Colon (tissue), 2 donors: ENCODE measurements at regions not wholly inside any gene's neighbourhood (a gene's known extent, or its start where the extent isn't known, plus 50 kb on each side); places are given as distances from the start of the nearest gene placed in this dataset.

Experiments used
- FAIRE-seq: peaks from 2 replicates; lab custom pipeline; 2012; peaks lifted over from hg19 to GRCh38; lab: Jason Lieb, UNC
- donor health status: control.
- donor health status: control.

- FAIRE-seq = no peak
Measured at GRCh38 chr1:232476538-232476950, 153.4 kb downstream of the SIPA1L2 start.

GRCh38 chr1:232474826-232475225 lies 155.1 kb downstream of the SIPA1L2 start:
- no peak for FAIRE-seq

DNA sequence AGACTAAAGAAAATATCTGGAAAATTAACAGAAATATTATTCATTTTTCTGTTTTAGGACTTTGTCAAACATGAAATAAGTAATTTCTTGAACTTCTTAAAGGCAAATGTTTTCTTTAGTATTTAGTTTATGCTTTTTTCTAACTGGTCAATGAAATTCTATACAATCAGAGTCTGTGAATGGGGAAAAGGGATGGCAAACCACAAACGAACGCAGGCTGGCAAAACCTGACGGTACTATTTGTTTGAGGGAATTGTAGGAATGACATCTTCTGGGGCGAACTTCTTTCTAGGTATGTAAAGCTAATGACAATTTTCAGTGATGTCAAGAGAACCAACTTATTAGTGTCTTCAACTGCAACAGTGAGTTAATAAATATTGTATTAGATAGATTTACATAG lies 156.0 kb downstream of the SIPA1L2 start:
- no peak for FAIRE-seq

DNA sequence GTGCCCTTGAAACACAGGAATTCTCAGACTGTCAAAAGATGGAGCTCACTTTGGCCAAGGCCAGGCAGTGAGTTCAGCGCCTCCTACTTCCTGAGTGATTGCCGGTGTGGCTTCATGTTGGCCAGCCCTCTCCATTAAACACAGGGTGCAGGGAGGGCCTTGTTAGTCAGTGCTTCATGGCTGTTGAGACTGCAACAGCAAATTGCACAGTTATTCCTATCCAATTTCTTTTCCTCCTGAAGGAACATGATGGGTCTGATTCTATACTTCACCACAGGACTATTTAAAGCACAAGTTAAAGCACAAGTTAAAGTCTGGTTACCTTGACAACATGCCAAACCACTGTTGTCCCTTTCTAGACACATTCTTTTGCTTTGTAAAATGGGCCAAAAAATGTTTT lies 156.6 kb downstream of the SIPA1L2 start:
- no peak for FAIRE-seq

DNA sequence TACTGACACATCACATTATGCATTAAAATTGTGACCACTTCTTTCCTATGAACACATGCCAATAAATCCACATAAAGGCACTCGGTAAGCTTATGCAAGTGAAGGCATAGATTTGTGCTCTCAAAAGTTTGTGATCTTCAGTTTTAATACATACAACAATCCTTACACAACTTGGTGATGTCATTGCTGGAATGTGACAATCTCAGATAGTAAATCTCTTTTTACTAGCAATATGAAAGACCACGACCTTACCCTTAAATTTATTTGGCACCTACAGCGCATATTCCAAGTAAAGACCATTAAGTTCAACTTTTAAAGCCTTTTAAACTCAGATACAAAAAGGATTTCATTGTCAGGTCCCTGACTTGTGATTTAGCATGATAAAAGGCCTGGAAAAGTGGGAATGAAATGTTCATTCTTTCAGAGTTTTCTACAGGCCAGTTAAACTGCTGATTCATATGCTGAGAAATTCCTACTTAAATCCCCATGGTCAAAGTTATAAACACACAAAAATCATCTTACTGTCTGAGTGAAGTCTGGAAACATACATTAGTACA lies 157.4 kb downstream of the SIPA1L2 start:
- no peak for FAIRE-seq

- no peak for FAIRE-seq
Measured at GRCh38 chr1:232471250-232471649, 158.7 kb downstream of the SIPA1L2 start.

DNA sequence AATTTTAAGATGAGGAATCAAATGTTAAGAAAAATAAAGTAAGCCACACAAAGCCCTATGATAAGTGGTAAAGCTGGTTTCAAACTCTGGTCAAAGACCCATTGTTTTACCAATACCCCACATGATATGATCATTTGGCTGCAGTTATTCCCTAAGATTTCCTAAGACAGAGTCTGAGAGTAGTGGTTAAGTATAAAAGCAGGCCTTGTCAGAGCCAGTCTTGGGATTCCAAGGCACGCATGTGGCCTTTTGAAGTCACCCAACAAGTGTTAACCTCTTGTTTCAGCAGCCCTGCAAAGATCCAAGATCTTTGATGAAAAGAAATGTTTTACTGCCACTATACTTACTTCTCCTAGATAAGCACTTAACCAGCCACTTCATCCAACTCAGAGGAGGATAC lies 159.2 kb downstream of the SIPA1L2 start:
- no peak for FAIRE-seq

GRCh38 chr1:232468249-232468648 lies 161.7 kb downstream of the SIPA1L2 start:
- FAIRE-seq = no peak

- FAIRE-seq = no peak
Measured at GRCh38 chr1:232467073-232467760, 162.7 kb downstream of the SIPA1L2 start.

DNA sequence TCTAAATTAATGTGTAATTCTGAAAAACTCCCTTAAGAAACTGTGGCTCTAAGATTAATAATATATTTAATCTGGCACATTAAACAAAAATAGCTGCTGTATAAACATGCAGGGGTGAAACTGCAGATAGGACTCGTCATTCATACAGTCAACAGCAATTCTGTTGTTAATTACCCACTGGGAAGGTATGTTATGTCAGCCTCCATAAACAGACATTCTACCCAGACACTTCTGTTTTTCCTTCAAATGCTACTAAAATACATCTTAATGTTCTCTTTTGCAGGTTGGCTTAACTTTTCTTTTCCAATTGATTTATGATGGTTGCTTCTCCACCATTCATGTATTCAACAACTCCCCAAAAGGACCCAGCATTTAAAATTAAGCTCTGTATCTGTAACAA lies 165.6 kb downstream of the SIPA1L2 start:
- no peak for FAIRE-seq

DNA sequence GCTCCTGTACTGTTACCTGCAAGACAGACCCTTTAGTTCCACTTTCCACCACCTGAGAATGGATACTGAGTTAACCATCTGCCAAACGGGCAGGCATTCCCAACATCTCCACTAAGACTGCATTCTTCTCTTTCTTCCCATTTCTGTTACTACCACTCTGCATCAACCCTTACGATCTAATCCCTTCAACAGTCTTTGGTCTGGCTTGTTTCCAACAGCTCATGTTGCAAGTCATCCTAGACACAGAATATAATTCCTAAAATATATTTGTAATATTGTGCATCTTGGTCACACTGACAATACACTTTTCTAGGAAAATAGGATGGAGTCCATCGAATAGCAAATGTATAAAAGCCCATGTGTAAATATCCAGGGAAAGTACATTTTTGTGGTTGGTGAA lies 166.7 kb downstream of the SIPA1L2 start:
- FAIRE-seq = no peak

DNA sequence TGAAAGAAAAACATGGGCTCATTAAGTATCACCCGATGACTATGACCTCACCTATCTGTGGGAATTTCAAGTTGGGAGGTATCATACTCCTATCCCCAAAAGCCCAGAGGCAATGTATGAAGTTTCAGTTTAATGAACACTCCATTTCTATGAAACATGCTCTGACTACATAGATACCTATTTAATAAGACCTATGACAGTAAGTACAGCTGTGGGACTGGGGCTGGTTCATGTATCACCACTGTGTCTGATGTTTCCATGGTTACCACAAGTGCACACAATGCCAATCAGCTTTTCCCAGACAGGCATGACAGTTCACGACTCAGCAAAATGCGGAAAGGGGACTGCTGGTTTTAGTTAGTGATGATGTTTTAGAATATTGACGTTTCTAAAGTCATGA lies 167.7 kb downstream of the SIPA1L2 start:
- no peak for FAIRE-seq

- FAIRE-seq = no peak
Measured at GRCh38 chr1:232459826-232460225, 170.1 kb downstream of the SIPA1L2 start.

- no peak for FAIRE-seq
Measured at GRCh38 chr1:232459087-232459486, 170.8 kb downstream of the SIPA1L2 start.

DNA sequence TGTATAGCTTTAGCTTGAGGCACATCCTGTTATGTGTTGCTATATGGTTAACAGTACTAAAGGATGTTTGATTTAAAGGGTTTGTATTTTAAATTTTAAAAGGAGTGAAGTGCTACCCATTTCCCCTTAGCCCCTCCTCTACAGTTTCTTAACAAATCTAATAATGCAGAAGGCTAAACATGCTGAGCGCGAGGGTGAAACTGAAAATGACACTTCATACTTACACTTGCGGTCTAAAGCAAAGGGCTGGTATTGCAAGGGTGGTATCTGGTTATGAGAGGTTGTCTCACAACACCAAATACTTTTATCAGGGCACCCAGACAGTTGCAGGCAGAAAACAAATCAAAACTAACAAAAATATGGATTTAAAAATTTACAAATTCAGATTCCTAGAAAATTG lies 172.3 kb downstream of the SIPA1L2 start:
- no peak for FAIRE-seq

DNA sequence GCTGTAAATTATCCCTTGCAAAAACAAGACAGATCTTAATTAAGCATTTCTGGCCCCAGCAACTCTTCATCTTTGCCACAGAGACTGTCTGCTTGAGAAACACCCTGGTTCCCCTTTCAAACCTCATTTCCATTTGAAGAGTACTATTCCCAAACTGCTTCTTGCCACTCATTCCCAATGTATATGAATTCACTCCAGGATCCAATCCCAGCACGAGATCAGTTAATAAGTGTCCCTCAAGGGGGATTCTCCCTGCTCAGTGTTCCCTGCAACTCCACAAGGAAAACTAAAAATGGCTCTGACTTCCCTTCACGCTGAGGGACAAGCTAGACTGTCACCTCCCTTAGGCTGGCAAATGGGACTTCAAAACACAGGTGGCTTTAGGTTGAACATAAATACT lies 173.2 kb downstream of the SIPA1L2 start:
- FAIRE-seq = no peak

DNA sequence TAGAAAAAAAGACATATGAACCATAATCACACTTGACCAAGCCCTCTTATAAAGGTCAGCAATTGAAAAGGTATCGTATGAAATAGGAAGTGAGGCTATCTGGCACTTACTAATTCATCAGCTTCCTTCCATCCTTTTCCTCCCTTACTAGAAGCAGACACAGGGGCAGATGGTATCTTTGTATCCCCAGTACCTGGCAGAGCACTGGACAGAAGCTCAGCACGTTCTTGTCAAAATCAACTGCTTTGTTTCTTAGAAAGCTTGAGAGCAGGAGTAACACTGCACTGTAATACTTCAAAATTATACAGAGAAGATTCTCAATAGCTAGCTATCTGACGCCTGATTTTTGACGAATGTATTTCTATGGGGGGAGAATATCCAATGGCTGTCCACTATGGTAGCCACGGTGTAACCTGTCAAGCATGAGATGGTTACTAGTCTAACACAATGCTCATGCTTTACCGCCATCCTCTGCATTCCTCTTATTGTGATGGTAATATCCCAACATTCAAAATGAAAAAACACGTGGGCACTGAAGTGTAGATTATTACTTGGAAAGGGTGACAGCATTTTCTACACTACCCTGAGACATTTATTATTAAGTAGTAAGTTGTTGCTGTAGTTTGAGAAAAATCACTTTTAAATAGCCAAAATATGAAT lies 175.6 kb downstream of the SIPA1L2 start:
- FAIRE-seq = no peak

DNA sequence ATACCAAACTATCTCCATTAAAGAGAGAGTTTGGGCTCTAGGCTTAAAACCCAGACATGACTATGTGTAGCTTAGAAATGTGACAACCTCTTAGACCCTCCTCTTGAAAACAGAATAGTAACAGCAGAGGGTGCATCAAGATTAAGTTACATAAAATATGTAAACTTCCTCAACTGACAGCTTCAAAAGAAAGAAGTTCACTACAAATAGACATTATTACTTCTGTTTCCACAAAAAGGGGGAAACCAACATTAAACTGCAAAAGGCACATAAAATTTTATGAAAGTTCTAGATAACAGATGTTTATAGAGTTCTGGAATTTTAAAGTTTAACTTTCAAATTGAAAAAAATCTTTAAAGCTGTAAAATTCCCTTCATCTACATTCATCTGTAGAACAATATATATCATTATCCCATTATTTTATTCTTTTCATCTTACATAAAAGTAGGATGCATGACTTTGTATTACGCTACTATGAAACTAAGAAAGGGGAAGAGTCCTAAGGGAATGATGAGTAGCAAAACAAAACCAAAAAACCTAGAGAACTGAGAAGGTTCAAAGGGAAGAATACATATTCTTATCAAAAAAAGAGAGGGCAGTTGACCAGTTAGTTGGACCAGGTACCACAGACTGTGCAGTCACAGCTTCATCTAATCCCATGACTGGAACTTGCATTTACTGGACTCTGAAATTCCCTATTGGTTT lies 177.0 kb downstream of the SIPA1L2 start:
- FAIRE-seq = no peak

GRCh38 chr1:232452117-232452516 lies 177.8 kb downstream of the SIPA1L2 start:
- no peak for FAIRE-seq

DNA sequence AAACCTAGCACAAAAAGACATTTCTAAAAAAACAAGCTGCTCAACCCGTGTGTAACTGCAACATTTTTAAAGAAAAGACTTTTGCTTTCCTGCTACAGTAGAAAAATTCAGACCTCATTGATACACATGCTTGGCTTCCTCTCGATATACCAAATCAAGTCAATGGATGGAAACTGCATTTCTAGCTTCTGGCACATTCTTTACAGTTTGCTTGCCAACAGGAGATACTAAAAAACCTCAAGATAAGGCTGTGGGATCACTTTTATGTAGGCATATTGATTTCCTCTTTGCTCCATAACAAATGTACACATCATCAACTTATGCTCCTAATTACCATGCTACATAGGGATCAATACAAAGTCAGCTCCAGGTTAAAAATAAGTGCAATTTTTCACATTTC lies 178.4 kb downstream of the SIPA1L2 start:
- no peak for FAIRE-seq

GRCh38 chr1:232450615-232451014 lies 179.3 kb downstream of the SIPA1L2 start:
- FAIRE-seq = no peak

GRCh38 chr1:232447125-232447524 lies 182.8 kb downstream of the SIPA1L2 start:
- no peak for FAIRE-seq
